ENCODE measurements at regions not wholly inside any gene's neighbourhood (a gene's known extent, or its start where the extent isn't known, plus 50 kb on each side); places are given as distances from the start of the nearest gene placed in this dataset.

DNA sequence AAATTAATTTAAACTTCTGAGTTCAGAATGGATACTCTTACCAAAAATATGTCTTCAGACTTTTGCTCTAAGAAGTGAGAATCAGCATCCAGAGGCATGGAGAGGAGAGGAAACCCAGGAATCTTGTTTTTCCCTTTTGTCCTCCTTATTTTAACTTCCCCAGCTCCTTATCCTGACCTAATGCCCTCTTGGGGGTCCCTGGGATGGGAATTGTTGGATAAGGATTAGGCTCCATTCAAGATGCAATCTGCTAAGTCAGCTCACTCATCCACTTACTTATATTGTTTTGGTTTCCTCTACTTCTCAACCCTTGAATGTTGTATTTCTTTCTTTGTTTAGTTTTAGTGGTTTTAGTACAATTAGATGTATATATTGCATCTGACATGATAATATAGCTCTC lies 208.4 kb upstream of the PCDH7 start:
- CTCF ChIA-PET = interaction anchor here (0.9 to 1.0 kb wide), 2 partner anchors 9 to 24 kb away, joined by 3 read pairs; no protein-coding TSS in a partner anchor
- POLR2A ChIA-PET = no interaction called here
- no peak for DNase-seq (ENCODE audit: extremely low spot score)
- TF ChIP-seq, protein P1, sequence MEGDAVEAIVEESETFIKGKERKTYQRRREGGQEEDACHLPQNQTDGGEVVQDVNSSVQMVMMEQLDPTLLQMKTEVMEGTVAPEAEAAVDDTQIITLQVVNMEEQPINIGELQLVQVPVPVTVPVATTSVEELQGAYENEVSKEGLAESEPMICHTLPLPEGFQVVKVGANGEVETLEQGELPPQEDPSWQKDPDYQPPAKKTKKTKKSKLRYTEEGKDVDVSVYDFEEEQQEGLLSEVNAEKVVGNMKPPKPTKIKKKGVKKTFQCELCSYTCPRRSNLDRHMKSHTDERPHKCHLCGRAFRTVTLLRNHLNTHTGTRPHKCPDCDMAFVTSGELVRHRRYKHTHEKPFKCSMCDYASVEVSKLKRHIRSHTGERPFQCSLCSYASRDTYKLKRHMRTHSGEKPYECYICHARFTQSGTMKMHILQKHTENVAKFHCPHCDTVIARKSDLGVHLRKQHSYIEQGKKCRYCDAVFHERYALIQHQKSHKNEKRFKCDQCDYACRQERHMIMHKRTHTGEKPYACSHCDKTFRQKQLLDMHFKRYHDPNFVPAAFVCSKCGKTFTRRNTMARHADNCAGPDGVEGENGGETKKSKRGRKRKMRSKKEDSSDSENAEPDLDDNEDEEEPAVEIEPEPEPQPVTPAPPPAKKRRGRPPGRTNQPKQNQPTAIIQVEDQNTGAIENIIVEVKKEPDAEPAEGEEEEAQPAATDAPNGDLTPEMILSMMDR (IDR thresholded peaks at IDR 0.05; ENCODE audit: control extremely low read depth, extremely low read depth, low read depth, missing control alignments) = no peak

DNA sequence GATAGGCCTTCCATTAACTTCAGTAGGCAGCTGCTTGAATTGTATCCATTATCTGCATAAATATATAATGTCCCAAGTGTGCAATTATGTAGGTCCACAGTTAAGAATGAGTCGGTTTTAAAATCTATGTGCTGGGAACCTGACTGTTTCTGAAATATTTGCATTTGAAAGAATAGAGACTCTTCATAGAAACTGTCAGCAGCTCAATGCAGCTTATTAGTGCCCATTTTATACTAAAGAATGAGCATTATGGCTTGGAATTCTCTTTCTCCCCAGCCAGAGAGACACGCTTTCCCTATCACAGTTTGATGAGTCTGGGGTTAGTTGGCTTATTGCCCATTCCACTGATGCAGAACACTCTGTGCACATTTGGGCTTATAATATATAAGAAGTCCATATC lies 202.0 kb upstream of the PCDH7 start:
- DNase-seq (ENCODE audit: extremely low spot score) = no peak
- TF ChIP-seq, protein P1 (IDR thresholded peaks at IDR 0.05; ENCODE audit: control extremely low read depth, extremely low read depth, low read depth, missing control alignments) = no peak
- POLR2A ChIA-PET = no interaction called here
- CTCF ChIA-PET = no interaction called here

DNA sequence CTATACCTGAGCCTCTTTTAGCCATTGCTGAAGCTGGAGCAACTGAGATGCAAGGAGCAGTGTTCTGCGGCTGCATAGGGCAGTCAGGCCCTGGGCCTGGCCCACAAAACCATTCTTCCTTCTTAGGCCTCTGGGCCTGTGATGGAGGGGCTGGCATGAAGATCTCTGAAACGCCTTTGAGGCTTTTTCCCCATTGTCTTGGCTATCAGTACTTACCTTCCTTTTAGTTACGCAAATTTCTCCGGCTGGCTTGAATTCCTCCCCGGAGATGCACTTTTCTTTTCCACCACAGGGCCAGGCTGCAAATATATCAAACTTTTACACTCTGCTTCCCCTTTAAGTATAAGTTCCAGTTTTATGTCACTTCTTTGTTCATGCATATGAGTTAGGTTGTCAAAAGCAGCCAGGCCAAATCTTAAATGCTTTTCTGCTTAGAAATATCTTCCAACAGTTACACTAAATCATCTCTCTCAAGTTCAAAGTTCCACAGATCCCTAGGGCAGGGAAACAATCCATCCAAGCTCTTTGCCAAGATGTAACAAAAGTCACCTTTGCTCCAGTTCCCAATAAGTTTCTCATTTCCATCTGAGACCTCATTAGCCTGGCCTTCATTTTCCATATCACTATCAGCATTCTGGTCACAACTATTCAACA lies 194.4 kb upstream of the PCDH7 start:
- DNase-seq (ENCODE audit: extremely low spot score) = no peak
- ChIA-PET CTCF (no interaction called here), POLR2A (no interaction called here)
- TF ChIP-seq, protein P1 (IDR thresholded peaks at IDR 0.05; ENCODE audit: control extremely low read depth, extremely low read depth, low read depth, missing control alignments) = no peak

DNA sequence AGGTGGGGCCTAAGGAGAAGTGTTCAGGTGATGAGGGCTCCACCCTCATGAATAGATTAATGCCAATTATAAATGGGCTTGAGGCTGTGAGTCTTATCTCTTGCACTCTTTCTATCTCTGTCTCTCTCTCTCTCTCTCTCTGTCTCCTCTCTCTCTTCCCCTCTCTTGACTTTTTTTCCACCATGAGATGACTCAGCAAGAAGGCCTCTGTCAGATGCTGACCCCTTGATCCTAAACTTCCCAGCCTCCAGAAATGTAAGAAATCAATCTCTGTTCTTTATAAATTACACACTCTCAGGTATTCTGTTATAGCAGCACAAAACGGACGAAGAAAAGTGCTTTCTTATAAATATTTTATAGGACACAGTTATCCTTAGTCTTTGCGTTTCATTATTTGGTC lies 184.9 kb upstream of the PCDH7 start:
- ChIA-PET POLR2A (no interaction called here), CTCF (no interaction called here)
- DNase-seq (ENCODE audit: extremely low spot score) = no peak
- TF ChIP-seq, protein P1 (IDR thresholded peaks at IDR 0.05; ENCODE audit: control extremely low read depth, extremely low read depth, low read depth, missing control alignments) = no peak

DNA sequence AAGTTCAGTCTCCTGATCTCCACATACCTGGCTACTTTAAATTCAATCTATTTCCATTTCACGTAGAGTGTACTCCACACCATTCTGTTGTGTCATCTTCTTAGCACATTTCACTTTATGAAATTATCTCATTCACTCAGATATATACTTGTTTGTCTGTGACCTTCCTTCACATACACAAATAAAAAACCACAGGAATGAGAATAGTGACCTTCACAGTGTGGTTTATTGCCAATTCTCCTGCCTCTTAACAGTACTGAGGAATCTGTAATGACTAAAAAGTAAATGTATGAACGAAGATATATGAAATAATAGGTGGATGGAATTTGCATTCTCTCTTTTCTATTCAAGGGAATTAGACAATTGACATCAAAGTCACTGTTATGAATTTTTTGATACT lies 183.9 kb upstream of the PCDH7 start:
- TF ChIP-seq, protein P1 (IDR thresholded peaks at IDR 0.05; ENCODE audit: control extremely low read depth, extremely low read depth, low read depth, missing control alignments) = no peak
- ChIA-PET CTCF (no interaction called here), POLR2A (no interaction called here)
- no peak for DNase-seq (ENCODE audit: extremely low spot score)

DNA sequence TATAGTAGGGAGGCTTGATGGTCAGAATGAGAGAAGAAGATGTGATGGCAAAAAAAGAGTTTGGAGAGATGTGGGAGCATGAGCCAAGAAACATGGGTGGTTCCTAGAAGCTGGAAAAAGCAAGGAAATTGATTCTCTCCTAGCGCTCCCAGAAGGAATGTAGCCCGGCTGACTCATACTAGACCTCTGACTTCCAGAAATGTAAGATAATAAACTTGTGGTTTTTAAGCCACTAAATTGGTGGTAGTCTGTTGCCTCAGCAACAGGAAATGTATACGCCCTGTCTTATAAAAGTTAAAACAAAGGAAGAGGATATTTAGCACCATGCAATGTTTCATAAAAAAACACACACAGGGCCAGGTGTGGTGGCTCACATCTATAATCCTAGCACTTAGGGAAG lies 182.7 kb upstream of the PCDH7 start:
- DNase-seq (ENCODE audit: extremely low spot score) = no peak
- ChIA-PET POLR2A (no interaction called here), CTCF (interaction anchor here (1.8 kb wide), 1 partner anchor 10 kb away, joined by 4 read pairs; no protein-coding TSS in a partner anchor)
- TF ChIP-seq, protein P1 (IDR thresholded peaks at IDR 0.05; ENCODE audit: control extremely low read depth, extremely low read depth, low read depth, missing control alignments) = no peak

All from GM10248 (cell line).